IPS DF 6.9 (cell line): ENCODE measurements at regions not wholly inside any gene's neighbourhood (a gene's known extent, or its start where the extent isn't known, plus 50 kb on each side); places are given as distances from the start of the nearest gene placed in this dataset.
"Not testable (repeated sequence)": the region's sequence is repeated elsewhere in the genome, so short reads cannot be mapped to it uniquely, and the experiment has no call there.

Experiments
- DNase-seq: peaks from one replicate; pipeline ENCODE4 v3.0.0-alpha.2; 2013; ENCODE audit warnings: low read depth, low spot score
- H3K27ac ChIP-seq: one replicate; pipeline ENCODE4 v1.5.1; 2013; ENCODE audit warnings: low read length, control low read depth
- H3K27me3 ChIP-seq: 2 replicates; pipeline ENCODE4 v1.6.1; 2013; ENCODE audit warnings: mild to moderate bottlenecking, low read length; ENCODE audit not compliant: control insufficient read depth, insufficient read depth
- H3K36me3 ChIP-seq: 2 replicates; pipeline ENCODE4 v1.6.1; 2013; ENCODE audit warnings: low read length; ENCODE audit not compliant: control insufficient read depth, insufficient read depth
- H3K4me1 ChIP-seq: 2 replicates; pipeline ENCODE4 v1.6.1; 2013; ENCODE audit warnings: low read length; ENCODE audit not compliant: control insufficient read depth, insufficient read depth
- H3K4me3 ChIP-seq: 2 replicates; pipeline ENCODE4 v1.5.1; 2013; ENCODE audit warnings: mild to moderate bottlenecking, low read length
- H3K9me3 ChIP-seq: 2 replicates; pipeline ENCODE4 v1.6.1; 2013; ENCODE audit warnings: low read length, inconsistent platforms; ENCODE audit not compliant: control insufficient read depth, insufficient read depth
- WGBS: extraction: QIAGEN DNeasy Blood & Tissue Kit; methylation state at CpG from one replicate; pipeline ENCODE4 v1.1.7; 2013; ENCODE audit warnings: mixed read lengths, missing lambda C conversion rate; ENCODE audit not compliant: insufficient read length, insufficient coverage; 5-methylcytosine and 5-hydroxymethylcytosine counted together

DNA sequence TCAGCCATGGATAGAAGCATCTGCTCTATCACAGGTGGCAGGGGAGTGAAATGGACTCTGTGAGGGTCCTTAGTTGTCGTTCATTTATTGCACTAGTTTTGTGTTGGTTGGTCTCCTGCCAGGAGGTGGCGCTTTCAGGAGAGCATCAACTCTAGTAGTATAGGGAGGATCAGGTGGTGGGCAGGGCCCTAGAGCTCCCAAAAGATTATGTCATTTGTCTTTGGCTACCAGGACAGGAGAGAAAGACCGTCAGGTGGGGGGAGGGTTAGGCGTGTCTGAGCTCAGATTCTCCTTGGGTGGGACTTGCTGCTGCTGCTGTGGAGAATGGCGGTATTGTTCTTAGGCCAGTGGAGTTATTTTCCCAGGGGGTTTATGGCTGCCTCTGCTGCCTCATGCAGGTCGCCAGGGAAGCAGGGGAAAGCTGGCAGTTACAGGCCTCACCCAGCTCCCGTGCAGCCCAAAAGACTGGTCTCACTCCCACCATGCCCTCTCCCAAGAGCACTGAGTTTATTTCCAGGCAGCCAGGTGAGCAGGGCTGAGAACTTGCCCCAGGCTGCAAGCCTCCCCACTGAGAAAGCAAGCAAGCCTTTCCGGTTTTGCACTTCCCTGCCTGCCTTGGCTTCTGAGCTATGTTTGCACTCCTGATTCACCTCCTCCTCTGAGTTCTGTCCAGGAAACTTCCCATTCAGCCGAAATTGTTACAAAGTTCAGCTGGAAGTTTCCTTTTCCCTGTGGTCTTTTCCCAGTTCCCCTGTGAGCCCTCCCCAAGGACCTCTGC lies 317.3 kb downstream of the TAF11L14 start:
- no peaks in the 10 kb centered on the region for H3K36me3 ChIP-seq
- no peaks in the 10 kb centered on the region for H3K9me3 ChIP-seq
- no peaks in the 10 kb centered on the region for H3K27me3 ChIP-seq
- H3K4me3 ChIP-seq: no peak overlapping the region
- no peaks in the 10 kb centered on the region for H3K4me1 ChIP-seq
- H3K27ac ChIP-seq: no peak overlapping the region
- no CpG with 5 or more reads among the region's 9 CpGs for WGBS
- peak; percentile 55 for DNase-seq

DNA sequence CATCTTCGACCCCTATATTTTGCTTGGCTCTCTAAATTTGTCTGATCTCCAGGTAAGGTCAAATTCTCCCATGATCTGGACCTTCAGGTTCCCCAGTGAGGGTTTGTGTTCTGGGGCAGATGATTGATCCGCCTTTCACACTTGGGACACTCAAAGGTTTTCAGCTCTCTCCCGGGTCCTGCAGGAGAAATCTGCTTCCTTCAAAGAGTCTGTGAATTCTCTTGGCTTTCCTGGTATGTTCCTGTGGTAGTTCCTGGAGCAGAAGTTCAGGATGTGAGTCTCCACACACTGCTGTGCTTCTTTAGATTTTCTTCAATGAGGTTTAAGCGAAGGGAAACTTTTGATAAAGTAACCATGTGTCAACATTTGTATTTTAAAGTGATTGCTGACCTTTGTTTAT lies 318.0 kb downstream of the TAF11L14 start:
- Histone ChIP-seq H3K36me3 (no peaks in the 10 kb centered on the region), H3K9me3 (no peaks in the 10 kb centered on the region), H3K4me1 (no peaks in the 10 kb centered on the region), H3K27ac (no peak overlapping the region), H3K27me3 (no peaks in the 10 kb centered on the region), H3K4me3 (no peak overlapping the region)
- no peak for DNase-seq
- WGBS: no CpG with 5 or more reads among the region's 4 CpGs

DNA sequence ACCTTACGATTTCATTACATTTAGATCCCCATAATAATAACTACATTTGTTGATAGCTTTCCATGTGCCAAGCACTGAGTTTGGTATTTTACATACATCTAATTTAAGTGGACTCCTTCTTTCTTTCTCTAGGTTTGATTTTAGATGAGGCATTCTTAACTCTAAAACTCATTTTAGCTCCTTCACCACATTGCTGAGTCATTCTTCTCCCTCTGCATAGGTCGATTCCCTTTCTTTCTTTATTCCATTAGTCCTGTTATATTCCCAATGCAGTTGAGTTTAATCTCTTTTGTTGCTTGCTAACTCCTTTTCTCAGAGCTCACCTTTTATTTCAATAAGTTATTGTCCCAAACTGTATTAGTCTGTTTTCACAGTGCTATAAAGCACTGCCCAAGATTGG lies 329.8 kb downstream of the TAF11L14 start:
- no CpG with 5 or more reads among the region's 2 CpGs for WGBS
- no peak overlapping the region for H3K4me3 ChIP-seq

DNA sequence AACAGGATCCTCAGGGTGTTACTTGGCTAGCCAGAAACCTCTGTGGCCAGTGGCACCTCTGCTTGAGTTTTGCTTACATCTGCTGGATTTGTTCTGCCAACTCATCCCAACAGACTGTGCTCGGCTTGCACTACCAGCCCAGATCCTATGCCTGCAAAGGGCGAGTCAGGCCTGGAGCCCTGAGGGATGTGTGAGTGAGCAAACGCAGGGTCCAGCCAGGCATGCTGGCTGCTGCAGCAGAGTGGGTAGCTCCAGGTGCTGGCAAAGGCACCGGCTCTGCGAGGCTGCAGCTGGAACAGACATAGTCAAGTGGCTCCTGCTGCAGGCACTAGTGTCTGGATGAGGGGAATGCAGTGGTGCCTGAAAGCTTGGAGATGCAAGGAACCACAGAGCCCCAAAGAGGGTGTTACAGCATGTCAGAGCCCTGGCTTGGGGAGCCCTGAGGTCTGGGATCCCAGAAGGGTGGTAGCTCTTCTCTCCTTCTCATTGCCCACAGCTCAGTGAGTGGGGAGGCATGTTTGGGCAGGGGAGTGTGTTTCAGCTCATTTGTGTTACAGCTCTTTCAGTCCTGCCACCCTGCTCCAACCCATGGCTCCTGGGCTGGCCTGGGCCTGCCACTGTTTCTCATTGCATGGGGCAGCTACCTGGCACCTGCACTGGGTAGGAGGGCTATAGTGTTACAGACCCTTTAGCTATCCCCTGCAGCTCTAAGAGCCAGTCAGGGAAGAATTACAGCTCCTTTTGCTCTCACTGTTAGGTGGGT lies 332.6 kb downstream of the TAF11L14 start:
- no peak for DNase-seq
- H3K9me3 ChIP-seq: no peaks in the 10 kb centered on the region
- no peak overlapping the region for H3K4me3 ChIP-seq
- H3K27me3 ChIP-seq: no peaks in the 10 kb centered on the region
- H3K36me3 ChIP-seq: no peaks in the 10 kb centered on the region
- no peak overlapping the region for H3K27ac ChIP-seq
- no CpG with 5 or more reads among the region's 5 CpGs for WGBS
- no peaks in the 10 kb centered on the region for H3K4me1 ChIP-seq

More for the DNA sequence above, 329.8 kb downstream of the TAF11L14 start:
- no peaks in the 10 kb centered on the region for H3K36me3 ChIP-seq
- DNase-seq: no peak
- H3K4me1 ChIP-seq: no peaks in the 10 kb centered on the region
- H3K27me3 ChIP-seq: no peaks in the 10 kb centered on the region
- H3K27ac ChIP-seq: no peak overlapping the region
- H3K9me3 ChIP-seq: no peaks in the 10 kb centered on the region

DNA sequence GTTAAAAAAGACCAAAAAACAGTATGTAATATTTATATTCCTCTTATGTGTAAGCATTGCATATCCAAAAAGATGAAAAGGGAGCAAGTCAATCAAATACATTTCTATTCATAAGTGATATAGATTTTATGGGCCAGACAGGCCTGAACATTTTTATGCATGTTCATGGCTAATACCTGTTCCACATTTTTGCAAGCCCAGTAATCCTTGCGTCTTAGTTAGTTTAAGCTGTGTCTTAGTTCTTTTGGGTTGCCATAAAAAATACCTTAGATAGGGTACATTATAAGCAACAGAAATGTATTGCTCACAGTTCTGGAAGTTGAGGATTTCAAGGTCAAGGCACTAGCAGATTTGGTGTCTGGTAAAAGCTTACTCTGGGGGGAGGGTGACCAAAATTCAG lies 342.1 kb downstream of the TAF11L14 start:
- H3K27me3 ChIP-seq: no peaks in the 10 kb centered on the region
- no peak for DNase-seq
- WGBS: no CpG with 5 or more reads among the region's 1 CpG
- H3K4me3 ChIP-seq: no peak overlapping the region
- no peaks in the 10 kb centered on the region for H3K36me3 ChIP-seq
- H3K27ac ChIP-seq: no peak overlapping the region
- no peaks in the 10 kb centered on the region; the same call in 1 of the 2 replicates for H3K9me3 ChIP-seq
- no peaks in the 10 kb centered on the region for H3K4me1 ChIP-seq

DNA sequence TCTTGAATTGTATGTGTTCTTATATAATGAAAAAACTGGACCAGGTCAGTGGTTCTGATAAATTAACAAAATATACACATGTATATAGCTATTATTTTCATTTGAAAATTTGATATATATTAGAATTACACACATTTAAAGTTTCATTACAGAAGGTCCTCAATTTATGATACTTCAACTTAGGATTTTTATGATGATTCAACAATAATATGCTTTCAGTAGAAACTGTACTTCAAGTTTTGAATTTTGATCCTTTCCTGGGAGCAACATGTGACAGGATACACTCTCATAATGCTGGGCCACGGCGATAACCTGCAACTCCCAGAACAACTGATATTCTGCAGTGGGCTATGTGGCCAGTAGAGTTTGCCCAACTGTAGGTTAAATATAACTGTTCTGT lies 344.7 kb downstream of the TAF11L14 start:
- no peaks in the 10 kb centered on the region for H3K27me3 ChIP-seq
- no peak for DNase-seq
- H3K36me3 ChIP-seq: no peaks in the 10 kb centered on the region
- H3K4me1 ChIP-seq: no peaks in the 10 kb centered on the region
- no CpG with 5 or more reads among the region's 2 CpGs for WGBS
- no peaks in the 10 kb centered on the region; the same call in 1 of the 2 replicates for H3K9me3 ChIP-seq
- no peak overlapping the region for H3K4me3 ChIP-seq
- H3K27ac ChIP-seq: no peak overlapping the region

DNA sequence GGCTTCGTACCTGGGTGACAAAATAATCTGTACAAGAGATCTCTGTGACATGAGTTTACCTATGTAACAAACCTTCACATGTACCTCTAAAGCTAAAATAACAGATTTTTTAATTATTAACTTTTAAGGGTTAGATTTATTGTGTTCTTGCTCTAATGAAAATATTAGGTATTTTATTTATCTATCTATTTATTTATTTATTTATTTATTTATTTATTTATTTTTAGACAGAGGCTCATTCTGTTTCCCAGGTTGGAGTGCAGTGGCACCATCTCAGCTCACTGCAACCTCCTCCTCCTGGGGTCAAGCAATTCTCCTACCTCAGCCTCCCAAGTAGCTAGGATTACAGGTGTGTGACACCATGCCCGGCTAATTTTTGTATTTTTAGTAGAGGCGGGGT lies 348.4 kb downstream of the TAF11L14 start:
- H3K4me1 ChIP-seq, H3K36me3 ChIP-seq, H3K27ac ChIP-seq, H3K27me3 ChIP-seq, H3K9me3 ChIP-seq, H3K4me3 ChIP-seq, DNase-seq: not testable (repeated sequence)
- WGBS: no CpG with 5 or more reads among the region's 3 CpGs

DNA sequence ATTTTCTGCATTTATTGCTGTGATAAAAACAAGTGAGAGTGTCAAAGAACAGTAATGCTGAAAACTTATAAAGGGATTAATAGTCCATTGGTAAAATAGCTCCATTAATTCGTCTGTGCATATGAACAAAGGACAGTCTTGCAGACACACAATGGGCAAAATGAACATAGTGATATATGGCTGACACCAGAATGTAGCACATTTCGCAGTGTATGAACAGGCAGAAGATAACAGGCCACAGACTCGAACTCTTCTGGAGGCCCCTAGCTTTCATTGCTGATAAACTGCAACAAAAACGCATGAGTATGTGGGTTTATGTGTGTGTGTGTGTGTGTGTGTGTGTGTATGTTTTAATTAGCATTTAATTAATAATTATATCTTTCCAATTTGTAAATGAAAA lies 354.8 kb downstream of the TAF11L14 start:
- Histone ChIP-seq H3K27ac (no peak overlapping the region), H3K27me3 (no peaks in the 10 kb centered on the region), H3K36me3 (no peaks in the 10 kb centered on the region), H3K4me3 (no peak overlapping the region), H3K4me1 (no peaks in the 10 kb centered on the region), H3K9me3 (no peaks in the 10 kb centered on the region)
- no peak for DNase-seq
- WGBS: no CpG with 5 or more reads among the region's 4 CpGs

DNA sequence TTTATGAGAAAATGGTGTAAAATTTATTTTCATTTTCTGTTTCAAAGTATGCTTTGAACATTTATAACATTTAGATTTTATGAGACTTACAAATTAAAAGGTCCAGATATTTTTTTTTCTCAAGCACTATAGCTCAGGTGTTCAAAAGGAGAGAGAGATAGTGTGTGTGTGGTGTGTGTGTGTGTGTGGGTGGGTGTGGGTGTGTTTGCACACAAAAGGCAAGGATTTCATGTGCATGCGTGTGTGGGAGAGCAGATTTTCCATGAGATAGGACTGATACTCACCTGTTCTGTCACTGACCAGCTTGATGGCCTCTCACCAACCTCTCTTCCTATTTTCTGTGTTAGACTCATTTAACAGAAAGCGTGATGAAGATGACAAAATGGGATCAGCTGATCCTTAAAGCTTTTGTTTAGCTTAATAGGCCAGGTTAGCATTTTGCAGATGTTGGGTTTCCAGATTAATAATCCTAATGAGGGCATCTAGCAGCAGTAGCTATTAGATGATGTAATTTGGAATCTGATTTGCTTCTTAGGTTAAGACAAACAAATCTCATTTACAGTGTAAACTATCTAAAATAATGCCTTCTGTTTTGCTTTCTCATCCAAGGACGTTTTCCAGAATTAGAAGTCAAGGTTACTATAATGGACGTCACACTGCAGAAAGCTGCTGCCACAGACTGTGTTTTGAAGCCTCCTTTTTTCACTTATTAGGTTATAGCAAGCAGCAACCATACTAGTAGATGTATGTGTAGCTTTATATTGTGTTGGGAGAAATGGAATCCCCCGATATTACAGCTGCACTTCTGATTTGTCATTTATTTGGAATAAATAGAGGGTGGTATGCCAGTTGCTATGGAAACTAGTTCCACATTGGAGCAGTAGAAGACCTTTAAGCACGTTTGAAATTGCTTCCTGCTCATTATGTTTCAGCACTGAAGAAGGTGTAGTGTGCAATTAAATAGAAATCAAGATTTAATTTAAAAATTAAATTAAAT lies 355.6 kb downstream of the TAF11L14 start:
- Histone ChIP-seq H3K27ac (no peak overlapping the region), H3K9me3 (no peaks in the 10 kb centered on the region), H3K4me1 (no peaks in the 10 kb centered on the region), H3K27me3 (no peaks in the 10 kb centered on the region), H3K4me3 (no peak overlapping the region), H3K36me3 (no peaks in the 10 kb centered on the region)
- WGBS: no CpG with 5 or more reads among the region's 6 CpGs
- DNase-seq: no peak

DNA sequence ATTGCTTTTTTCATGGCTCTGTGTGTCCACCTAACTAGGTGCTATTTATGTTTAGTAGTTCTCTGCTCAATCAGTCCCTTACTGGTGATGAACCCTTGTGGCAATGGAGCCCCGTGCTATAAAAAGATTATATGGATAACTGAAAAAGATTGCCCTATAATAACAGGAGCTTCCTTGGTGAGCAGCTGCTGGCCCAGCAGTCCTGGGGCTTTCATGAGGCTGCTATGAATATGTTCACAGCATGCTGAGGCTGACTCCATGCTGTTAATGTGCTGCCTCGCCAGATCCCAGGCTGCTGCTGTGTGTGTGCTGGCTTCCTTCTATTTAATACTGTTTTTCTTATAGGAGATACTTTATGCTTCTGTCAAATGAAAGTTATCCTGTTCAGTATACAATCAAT lies 357.5 kb downstream of the TAF11L14 start:
- H3K9me3 ChIP-seq: no peaks in the 10 kb centered on the region
- H3K4me3 ChIP-seq: no peak overlapping the region
- H3K27ac ChIP-seq: no peak overlapping the region
- no CpG with 5 or more reads among the region's 2 CpGs for whole genome bisulfite sequencing
- no peaks in the 10 kb centered on the region for H3K27me3 ChIP-seq
- no peak for DNase-seq
- H3K36me3 ChIP-seq: no peaks in the 10 kb centered on the region
- no peaks in the 10 kb centered on the region for H3K4me1 ChIP-seq
